ENCODE measurements at regions not wholly inside any gene's neighbourhood (a gene's known extent, or its start where the extent isn't known, plus 50 kb on each side); places are given as distances from the start of the nearest gene placed in this dataset.

DNA sequence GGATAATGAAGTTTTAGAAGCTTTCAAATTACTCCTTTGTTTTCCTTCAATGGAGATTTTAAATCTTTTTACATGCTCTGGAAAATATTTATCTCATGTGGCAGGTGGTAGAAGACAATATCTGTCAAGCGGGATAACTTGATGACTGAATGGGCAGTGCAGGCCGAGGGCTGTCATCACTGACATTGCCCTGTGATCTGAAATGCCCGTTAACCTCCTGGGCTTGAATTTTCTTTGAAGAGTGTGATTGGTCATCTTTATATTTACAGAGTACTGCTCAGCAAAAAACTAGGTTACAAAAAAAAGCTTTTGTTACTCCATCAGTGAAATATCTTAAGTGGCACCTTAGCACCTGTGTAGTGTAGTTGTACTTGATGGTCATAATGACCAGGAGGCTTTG, 147.5 kb downstream of the GATB start:
- TF ChIP-seq, protein P1, sequence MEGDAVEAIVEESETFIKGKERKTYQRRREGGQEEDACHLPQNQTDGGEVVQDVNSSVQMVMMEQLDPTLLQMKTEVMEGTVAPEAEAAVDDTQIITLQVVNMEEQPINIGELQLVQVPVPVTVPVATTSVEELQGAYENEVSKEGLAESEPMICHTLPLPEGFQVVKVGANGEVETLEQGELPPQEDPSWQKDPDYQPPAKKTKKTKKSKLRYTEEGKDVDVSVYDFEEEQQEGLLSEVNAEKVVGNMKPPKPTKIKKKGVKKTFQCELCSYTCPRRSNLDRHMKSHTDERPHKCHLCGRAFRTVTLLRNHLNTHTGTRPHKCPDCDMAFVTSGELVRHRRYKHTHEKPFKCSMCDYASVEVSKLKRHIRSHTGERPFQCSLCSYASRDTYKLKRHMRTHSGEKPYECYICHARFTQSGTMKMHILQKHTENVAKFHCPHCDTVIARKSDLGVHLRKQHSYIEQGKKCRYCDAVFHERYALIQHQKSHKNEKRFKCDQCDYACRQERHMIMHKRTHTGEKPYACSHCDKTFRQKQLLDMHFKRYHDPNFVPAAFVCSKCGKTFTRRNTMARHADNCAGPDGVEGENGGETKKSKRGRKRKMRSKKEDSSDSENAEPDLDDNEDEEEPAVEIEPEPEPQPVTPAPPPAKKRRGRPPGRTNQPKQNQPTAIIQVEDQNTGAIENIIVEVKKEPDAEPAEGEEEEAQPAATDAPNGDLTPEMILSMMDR (IDR thresholded peaks at IDR 0.05; ENCODE audit: low read length): no peak
- no peak for TF ChIP-seq EZH2 (optimal IDR thresholded peaks at IDR 0.05; ENCODE audit: low read depth, low read length)

Measured in MM.1S (cell line).